H9 (cell line): ENCODE measurements at regions not wholly inside any gene's neighbourhood (a gene's known extent, or its start where the extent isn't known, plus 50 kb on each side); places are given as distances from the start of the nearest gene placed in this dataset.

Experiments used
- DNase-seq: peaks from one replicate; pipeline ENCODE4 v3.0.0-alpha.2; 2017
- H2AFZ ChIP-seq: one replicate; pipeline ENCODE4 v1.6.1; 2013; ENCODE audit warnings: mild to moderate bottlenecking, low read length, control low read depth, moderate library complexity
- H2AK5ac ChIP-seq: 2 replicates; pipeline ENCODE4 v1.6.1; 2013; ENCODE audit warnings: low read length, control low read depth, mixed read lengths; ENCODE audit not compliant: insufficient read length
- H2BK120ac ChIP-seq: one replicate; pipeline ENCODE4 v1.6.1; 2013; ENCODE audit warnings: low read depth, mild to moderate bottlenecking, low read length, control low read depth, inconsistent platforms; ENCODE audit not compliant: poor library complexity, severe bottlenecking
- H2BK12ac ChIP-seq: 2 replicates; pipeline ENCODE4 v1.6.1; 2013; ENCODE audit warnings: low read length, control low read depth, mixed read lengths, low read depth; ENCODE audit not compliant: insufficient read length
- H2BK15ac ChIP-seq: 2 replicates; pipeline ENCODE4 v1.6.1; 2013; ENCODE audit warnings: low read depth, low read length, control low read depth
- H2BK20ac ChIP-seq: one replicate; pipeline ENCODE4 v1.6.1; 2013; ENCODE audit warnings: low read depth, mild to moderate bottlenecking, low read length, control low read depth, inconsistent platforms; ENCODE audit not compliant: poor library complexity, severe bottlenecking
- H2BK5ac ChIP-seq: 2 replicates; pipeline ENCODE4 v1.6.1; 2013; ENCODE audit warnings: low read length, control low read depth, mixed read lengths; ENCODE audit not compliant: insufficient read length
- H3K14ac ChIP-seq: 2 replicates; pipeline ENCODE4 v1.6.1; 2013; ENCODE audit warnings: low read length, control low read depth; ENCODE audit not compliant: insufficient read depth
- H3K18ac ChIP-seq: 2 replicates; pipeline ENCODE4 v1.6.1; 2013; ENCODE audit warnings: low read depth, mild to moderate bottlenecking, mixed read lengths, low read length, control low read depth; ENCODE audit not compliant: insufficient read length
- H3K23ac ChIP-seq: 2 replicates; pipeline ENCODE4 v1.6.1; 2013; ENCODE audit warnings: low read length, control low read depth, mixed read lengths, low read depth; ENCODE audit not compliant: insufficient read length
- H3K23me2 ChIP-seq: 2 replicates; pipeline ENCODE4 v1.6.1; 2013; ENCODE audit warnings: low read depth, mild to moderate bottlenecking, mixed read lengths, low read length, control low read depth; ENCODE audit not compliant: insufficient read length, poor library complexity, severe bottlenecking
- H3K27ac ChIP-seq: 2 replicates; pipeline ENCODE4 v1.5.1; 2013; ENCODE audit warnings: low read length, control low read depth, mixed read lengths, low read depth; ENCODE audit not compliant: insufficient read length
- H3K27me3 ChIP-seq: 2 replicates; pipeline ENCODE4 v1.6.1; 2013; ENCODE audit warnings: low read length, control low read depth, inconsistent platforms; ENCODE audit not compliant: insufficient read depth
- H3K4ac ChIP-seq: 2 replicates; pipeline ENCODE4 v1.6.1; 2013; ENCODE audit warnings: low read depth, mild to moderate bottlenecking, control low read depth, inconsistent platforms, low read length, moderate library complexity
- H3K4me1 ChIP-seq: 2 replicates; pipeline ENCODE4 v1.6.1; 2013; ENCODE audit warnings: low read length, control low read depth, inconsistent platforms; ENCODE audit not compliant: insufficient read depth
- H3K4me2 ChIP-seq: 2 replicates; pipeline ENCODE4 v1.6.1; 2013; ENCODE audit warnings: low read length, control low read depth, mixed read lengths; ENCODE audit not compliant: insufficient read length, insufficient read depth
- H3K56ac ChIP-seq: 2 replicates; pipeline ENCODE4 v1.6.1; 2013; ENCODE audit warnings: low read depth, mild to moderate bottlenecking, mixed read lengths, low read length, control low read depth; ENCODE audit not compliant: insufficient read length
- H3K79me1 ChIP-seq: 2 replicates; pipeline ENCODE4 v1.6.1; 2013; ENCODE audit warnings: low read depth, mild to moderate bottlenecking, moderate library complexity, low read length, control low read depth, inconsistent platforms; ENCODE audit not compliant: insufficient read depth, poor library complexity, severe bottlenecking
- H3K79me2 ChIP-seq: 2 replicates; pipeline ENCODE4 v1.6.1; 2013; ENCODE audit warnings: low read length, control low read depth, inconsistent platforms; ENCODE audit not compliant: insufficient read depth
- H3K9ac ChIP-seq: 2 replicates; pipeline ENCODE4 v1.6.1; 2013; ENCODE audit warnings: low read length, control low read depth, mixed read lengths; ENCODE audit not compliant: insufficient read length; ENCODE audit errors: extremely low read depth
- H3K9me3 ChIP-seq: one replicate; pipeline ENCODE4 v1.6.1; 2013; ENCODE audit warnings: low read depth, low read length, inconsistent platforms; ENCODE audit not compliant: control insufficient read depth
- H3T11ph ChIP-seq: one replicate; pipeline ENCODE4 v1.6.1; 2013; ENCODE audit warnings: mild to moderate bottlenecking, low read length, control low read depth, inconsistent platforms
- H4K20me1 ChIP-seq: one replicate; pipeline ENCODE4 v1.6.1; 2013; ENCODE audit not compliant: control insufficient read depth, insufficient read length, insufficient read depth
- H4K5ac ChIP-seq: 2 replicates; pipeline ENCODE4 v1.6.1; 2013; ENCODE audit warnings: low read depth, mild to moderate bottlenecking, mixed read lengths, low read length, control low read depth; ENCODE audit not compliant: insufficient read length
- H4K8ac ChIP-seq: replicated peaks from 2 replicates; pipeline ENCODE4 v1.6.1; 2013; ENCODE audit warnings: low read length, control low read depth, mixed read lengths, low read depth; ENCODE audit not compliant: insufficient read length
- H4K91ac ChIP-seq: 2 replicates; pipeline ENCODE4 v1.6.1; 2013; ENCODE audit warnings: low read depth, mild to moderate bottlenecking, moderate library complexity, mixed read lengths, low read length, control low read depth; ENCODE audit not compliant: insufficient read length
- H3K27ac Mint-ChIP-seq, 3 experiments: 2 replicates in 2 of 3; 3 replicates in 1 of 3; pipeline ENCODE4 v1.8.0; 2020 to 2021; ENCODE audit warnings: mixed read lengths in 3 of 3, mild to moderate bottlenecking in 1 of 3, moderate library complexity in 1 of 3
- H3K27me3 Mint-ChIP-seq: 2 replicates; pipeline ENCODE4 v1.8.0; 2021; ENCODE audit warnings: low read depth, mild to moderate bottlenecking, moderate library complexity, mixed read lengths
- H3K36me3 Mint-ChIP-seq, 3 experiments: 2 replicates in 2 of 3; 3 replicates in 1 of 3; pipeline ENCODE4 v1.8.0; 2020 to 2021; ENCODE audit warnings: low read depth in 3 of 3, mixed read lengths in 3 of 3; ENCODE audit not compliant: insufficient read depth in 1 of 3
- H3K4me1 Mint-ChIP-seq, 2 experiments: 2 replicates each; pipeline ENCODE4 v1.8.0; 2020; ENCODE audit warnings: mixed read lengths in 2 of 2
- H3K4me3 Mint-ChIP-seq, 2 experiments: 2 replicates in 1 of 2; 3 replicates in 1 of 2; pipeline ENCODE4 v1.8.0; 2020 to 2021; ENCODE audit warnings: mild to moderate bottlenecking in 2 of 2, mixed read lengths in 2 of 2, moderate library complexity in 1 of 2
- H3K9me3 Mint-ChIP-seq, 2 experiments: 2 replicates in 1 of 2; 3 replicates in 1 of 2; pipeline ENCODE4 v1.8.0; 2020; ENCODE audit warnings: mild to moderate bottlenecking in 2 of 2, mixed read lengths in 2 of 2, moderate library complexity in 1 of 2
- CTCF ChIP-seq: fragments of 200-600 bp; sonication (generic); conservative IDR thresholded peaks from 3 replicates; pipeline ENCODE4 v1.8.0; 2021; ENCODE audit warnings: antibody characterized with exemption, mild to moderate bottlenecking
- WGBS: extraction: QIAGEN DNeasy Blood & Tissue Kit; methylation state at CpG from one replicate; pipeline ENCODE4 v1.1.7; 2013; ENCODE audit warnings: missing lambda C conversion rate, low lambda C conversion rate, mixed read lengths; ENCODE audit not compliant: insufficient read length; ENCODE audit errors: extremely low coverage; 5-methylcytosine and 5-hydroxymethylcytosine counted together

DNA sequence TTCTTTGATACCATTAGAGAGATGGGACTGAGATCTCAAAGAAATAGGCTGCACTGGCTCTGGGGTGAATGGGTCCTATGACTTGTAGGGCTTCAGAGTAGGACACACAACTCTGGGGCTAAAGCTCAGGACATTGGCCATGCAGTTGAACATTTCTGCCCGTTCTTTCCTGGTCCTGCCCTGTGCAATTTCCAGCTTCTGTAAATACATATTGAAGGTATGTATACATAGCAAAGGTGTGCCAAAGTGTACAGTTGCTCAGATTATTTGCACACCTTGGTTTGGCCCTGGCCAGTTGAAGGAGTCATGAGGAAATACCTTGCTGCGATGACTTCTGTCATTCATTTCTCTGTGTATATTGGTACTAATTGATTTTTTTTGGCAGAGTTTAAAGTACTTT, 52.8 kb upstream of the TAF11L2 start:
- Histone ChIP-seq H3K27ac (no peak overlapping the region), H3K4ac (no peak overlapping the region), H3K79me2 (no peaks in the 10 kb centered on the region), H3K9me3 (no peaks in the 10 kb centered on the region), H4K5ac (no peak overlapping the region), H2BK15ac (no peak overlapping the region), H3K56ac (no peak overlapping the region), H3K9ac (no peak overlapping the region), H2AK5ac (no peak overlapping the region), H2BK120ac (no peak overlapping the region), H3K4me1 (no peaks in the 10 kb centered on the region), H2AFZ (no peak overlapping the region), H2BK12ac (no peak overlapping the region), H4K20me1 (no peaks in the 10 kb centered on the region), H3K23me2 (no peaks in the 10 kb centered on the region), H3K27me3 (no peaks in the 10 kb centered on the region), H3K14ac (no peak overlapping the region), H3K23ac (no peak overlapping the region), H3K4me2 (no peak overlapping the region), H4K91ac (no peak overlapping the region), H4K8ac (no peak overlapping the region), H2BK20ac (no peak overlapping the region), H3T11ph (no peak overlapping the region), H3K79me1 (no peaks in the 10 kb centered on the region), H2BK5ac (no peak overlapping the region), H3K18ac (no peak overlapping the region)
- no peaks in the 10 kb centered on the region for H3K27me3 Mint-ChIP-seq
- no peak overlapping the region for H3K4me3 Mint-ChIP-seq
- peaks cover 0 to 4% of the 10 kb centered on the region in 2 experiments; a peak in 2 of 5 replicates for H3K9me3 Mint-ChIP-seq
- H3K4me1 Mint-ChIP-seq = no peaks in the 10 kb centered on the region; a peak in 1 of 4 replicates
- peaks cover 0 to 7% (median 0%) of the 10 kb centered on the region in 3 experiments; a peak in 2 of 7 replicates for H3K36me3 Mint-ChIP-seq
- no peak for TF ChIP-seq CTCF
- no CpG with 5 or more reads among the region's 2 CpGs for WGBS
- no peak for DNase-seq
- no peak overlapping the region for H3K27ac Mint-ChIP-seq
